Upper lobe of left lung (tissue), 4 donors: ENCODE measurements at regions not wholly inside any gene's neighbourhood (a gene's known extent, or its start where the extent isn't known, plus 50 kb on each side); places are given as distances from the start of the nearest gene placed in this dataset.

ENCODE experiments used
- CTCF ChIP-seq, 6 experiments: fragments of 450-650 bp in 4 of 6; fragments of 200-600 bp in 2 of 6; sonication (generic) in 2 of 6; IDR thresholded peaks; one replicate each; pipeline ENCODE4 v1.5.1; 2016 to 2019; ENCODE audit warnings: antibody characterized with exemption in 6 of 6
- POLR2A ChIP-seq, 4 donors: fragments of 450-650 bp; IDR thresholded peaks; one replicate each; pipeline ENCODE4 v1.5.1; 2016 to 2017; ENCODE audit warnings: antibody characterized with exemption in 4 of 4, mild to moderate bottlenecking in 2 of 4

- TF ChIP-seq CTCF (IDR thresholded peaks at IDR 0.05) (no peak), POLR2A (IDR thresholded peaks at IDR 0.05) (no peak)
Observed at GRCh38 chr10:124308056-124308645, 110.6 kb downstream of the OAT start.
